K562 (cell line): ENCODE measurements at regions not wholly inside any gene's neighbourhood (a gene's known extent, or its start where the extent isn't known, plus 50 kb on each side); places are given as distances from the start of the nearest gene placed in this dataset.

ENCODE experiments used
- ATAC-seq: fragments of 200-7000 bp; cut with Tn5 transposase; 3 replicates; pipeline ENCODE4 v1.9.1; 2020; ENCODE audit warnings: moderate library complexity
- BruUV-seq: library from RNA; stranded (reverse); fragments of 400-500 nt; replicated peaks from 2 replicates; lab custom pipeline; 2021; lab: Mats Ljungman, UMichigan
- CTCF ChIA-PET: fragments of 300-600 bp; formaldehyde crosslinking; extraction: SDS; loops from one replicate; lab custom pipeline; 2021; ENCODE audit warnings: low intra/inter-chr PET ratio; lab: Yijun Ruan, JAX
- POLR2A ChIA-PET: fragments of 300-600, 350-650 bp; sonication (Branson Sonifier 250); formaldehyde crosslinking; extraction: SDS; loops from one replicate; lab custom pipeline; 2021; ENCODE audit warnings: antibody characterized with exemption, inconsistent platforms; lab: Yijun Ruan, JAX
- DNase-seq, 4 experiments: peaks; one replicate each; pipeline versions ENCODE4 v3.0.0 to v3.0.0-alpha.2; 2011 to 2018; ENCODE audit warnings: low spot score in 3 of 4, mixed read lengths in 3 of 4; ENCODE audit errors: extremely low read depth in 1 of 4
- FAIRE-seq: peaks from 2 replicates; lab custom pipeline; 2011; peaks lifted over from hg19 to GRCh38; lab: Jason Lieb, UNC
- H2AFZ ChIP-seq: 2 replicates; pipeline ENCODE4 v1.6.0; 2011; ENCODE audit warnings: low read depth, low read length, control low read depth, inconsistent platforms
- H3K27ac ChIP-seq: fragments of 200-600 bp; 3 replicates; pipeline ENCODE4 v1.8.0; 2011; ENCODE audit warnings: low read depth, mild to moderate bottlenecking, control low read depth, inconsistent platforms, low read length, moderate library complexity, mixed read lengths; ENCODE audit errors: extremely low read depth
- H3K27me3 ChIP-seq, 2 experiments: fragments of 300-600 bp in 1 of 2; 2 replicates in 1 of 2; 3 replicates in 1 of 2; pipeline versions ENCODE4 v1.6.0 to v1.8.0; 2011; ENCODE audit warnings: inconsistent platforms in 2 of 2, low read length in 2 of 2, mild to moderate bottlenecking in 1 of 2, mixed read lengths in 1 of 2, moderate library complexity in 1 of 2; ENCODE audit not compliant: control insufficient read depth in 2 of 2, insufficient read depth in 2 of 2
- H3K36me3 ChIP-seq: fragments of 300-600 bp; 3 replicates; pipeline ENCODE4 v1.8.0; 2011; ENCODE audit warnings: mild to moderate bottlenecking, low read length, inconsistent platforms; ENCODE audit not compliant: control insufficient read depth, insufficient read depth
- H3K4me1 ChIP-seq, 2 experiments: fragments of 200-600 bp in 1 of 2; replicated peaks in 1 of 2; 2 replicates in 1 of 2; 3 replicates in 1 of 2; pipeline versions ENCODE4 v1.5.1 to v1.8.0; 2011; ENCODE audit warnings: inconsistent platforms in 2 of 2, low read length in 2 of 2, mild to moderate bottlenecking in 1 of 2, mixed read lengths in 1 of 2, moderate library complexity in 1 of 2; ENCODE audit not compliant: control insufficient read depth in 2 of 2, insufficient read depth in 2 of 2
- H3K4me2 ChIP-seq: 2 replicates; pipeline ENCODE4 v1.6.1; 2011; ENCODE audit warnings: low read length, control low read depth, inconsistent platforms, mixed read lengths; ENCODE audit not compliant: insufficient read depth
- H3K4me3 ChIP-seq: fragments of 200-600 bp; sonication (generic), shearing (Covaris generic); 2 replicates; pipeline ENCODE4 v1.5.1; 2016; ENCODE audit warnings: control low read depth, inconsistent platforms
- H3K79me2 ChIP-seq: fragments of 200-600 bp; 3 replicates; pipeline ENCODE4 v1.8.0; 2011; ENCODE audit warnings: low read length, inconsistent platforms; ENCODE audit not compliant: control insufficient read depth, insufficient read depth
- H3K9ac ChIP-seq, 2 experiments: 2 replicates each; pipeline versions ENCODE4 v1.6.0 to v1.6.1; 2011; ENCODE audit warnings: low read depth in 2 of 2, low read length in 2 of 2, control low read depth in 1 of 2, inconsistent platforms in 1 of 2, mild to moderate bottlenecking in 1 of 2, mixed read lengths in 1 of 2; ENCODE audit not compliant: insufficient read depth in 1 of 2
- H3K9me1 ChIP-seq: one replicate; pipeline ENCODE4 v1.6.0; 2011; ENCODE audit warnings: inconsistent platforms, mild to moderate bottlenecking, low read length, moderate library complexity; ENCODE audit not compliant: control insufficient read depth, insufficient read depth
- H3K9me3 ChIP-seq: replicated peaks from 2 replicates; pipeline ENCODE4 v1.5.1; 2011; ENCODE audit warnings: low read depth, low read length, inconsistent platforms; ENCODE audit not compliant: control insufficient read depth, insufficient read depth
- H4K20me1 ChIP-seq: replicated peaks from 2 replicates; pipeline ENCODE4 v1.6.1; 2011; ENCODE audit warnings: low read length, inconsistent platforms, mixed read lengths; ENCODE audit not compliant: control insufficient read depth, insufficient read depth
- GABPB1 ChIP-seq: sonication (generic); formaldehyde crosslinking; IDR thresholded peaks from 2 replicates; pipeline ENCODE4 v1.8.0; 2022; ENCODE audit warnings: mild to moderate bottlenecking, missing genetic modification reagents
- HNRNPH1 ChIP-seq: fragments of 200-400 bp; formaldehyde crosslinking; optimal IDR thresholded peaks from 2 replicates; pipeline ENCODE3; 2017; ENCODE audit warnings: low read depth, mild to moderate bottlenecking, low read length, moderate library complexity
- MED1 ChIP-seq: sonication (generic); formaldehyde crosslinking; IDR thresholded peaks from 2 replicates; pipeline ENCODE4 v1.8.1; 2023; ENCODE audit warnings: missing genetic modification reagents, borderline replicate concordance
- POLR2H ChIP-seq: IDR thresholded peaks from 2 replicates; pipeline ENCODE4 v1.6.1; 2016; ENCODE audit warnings: missing genetic modification characterization, low read depth, mild to moderate bottlenecking, control low read depth, missing compliant biosample characterization, moderate library complexity
- PRDM10 ChIP-seq: fragments of 450-650 bp; IDR thresholded peaks from 2 replicates; pipeline ENCODE4 v1.6.1; 2018; ENCODE audit not compliant: partially characterized antibody
- ZNF395 ChIP-seq: fragments of 200-800 bp; sonication (Bioruptor generic); IDR thresholded peaks from 2 replicates; pipeline ENCODE4 v1.6.1; 2017; ENCODE audit warnings: missing genetic modification characterization, missing compliant biosample characterization
- ZNF668 ChIP-seq: fragments of 250-450 bp; sonication (Bioruptor Pico); IDR thresholded peaks from 2 replicates; pipeline ENCODE4 v1.8.0; 2022; ENCODE audit warnings: mild to moderate bottlenecking, inconsistent platforms
- ZZZ3 ChIP-seq: fragments of 450-650 bp; IDR thresholded peaks from 2 replicates; pipeline ENCODE4 v1.6.1; 2016; ENCODE audit warnings: antibody characterized with exemption, mild to moderate bottlenecking, moderate library complexity
- WGBS: fragments of 100-300 bp; shearing (Covaris generic); methylation state at CpG from one replicate; pipeline ENCODE4 v1.1.6; 2016; ENCODE audit warnings: low coverage, mixed read lengths; ENCODE audit not compliant: insufficient coverage; ENCODE audit errors: missing lambda C conversion rate; 5-methylcytosine and 5-hydroxymethylcytosine counted together
- in situ Hi-C: fragments of 300-500 bp; cut with MboI; formaldehyde crosslinking; loops from 4 replicates; pipeline ENCODE4 v1.15.0; 2018; ENCODE audit warnings: inconsistent platforms, mixed read lengths
- intact Hi-C: fragments of 100-400 bp; cut with micrococcal nuclease; formaldehyde crosslinking; loops from 2 replicates; pipeline ENCODE4 v1.14.2; 2022

- TF ChIP-seq ZZZ3 (no peak), GABPB1 (CRISPR knock-in tag) (no peak), PRDM10 (no peak), ZNF668 (CRISPR knock-in tag) (no peak), HNRNPH1 (no peak)
Measured at GRCh38 chr20:17859002-17859615, 109.5 kb downstream of the SNX5 start (continued).

GRCh38 chr20:17858450-17859001 is 110.1 kb downstream of the SNX5 start:
- Histone ChIP-seq H3K36me3 (no peaks in the 10 kb centered on the region), H3K9me3 (no peaks in the 10 kb centered on the region), H3K79me2 (no peaks in the 10 kb centered on the region), H3K4me3 (no peak overlapping the region), H3K9me1 (no peaks in the 10 kb centered on the region), H2AFZ (no peak overlapping the region), H4K20me1 (no peaks in the 10 kb centered on the region), H3K27ac (no peak overlapping the region), H3K9ac (no peak overlapping the region), H3K4me1 (no peaks in the 10 kb centered on the region), H3K27me3 (peaks cover 6 to 46% of the 10 kb centered on the region in 2 experiments), H3K4me2 (no peak overlapping the region)
- WGBS: 0% methylated on average over 10 of the region's 13 CpGs
- no peak for TF ChIP-seq ZNF395
- TF ChIP-seq MED1 (CRISPR knock-in tag): no peak
- no peak for TF ChIP-seq POLR2H
- no peak for DNase-seq
- POLR2A ChIA-PET: interaction anchor here (0.7 kb wide), 1 partner anchor 33 kb away, joined by 4 read pairs; no protein-coding TSS in a partner anchor
- FAIRE-seq: no peak
- no TSS peak for BruUV-seq
- CTCF ChIA-PET: no interaction called here
- intact Hi-C loops (no loop called here), in situ Hi-C loops (no loop called here)
- ATAC-seq: no peak
